ENCODE measurements at regions not wholly inside any gene's neighbourhood (a gene's known extent, or its start where the extent isn't known, plus 50 kb on each side); places are given as distances from the start of the nearest gene placed in this dataset.

- H3K27ac ChIP-seq (ENCODE audit: insufficient read depth, low read depth, low read length), result no peak overlapping the region
- H3K4me1 ChIP-seq (ENCODE audit: control insufficient read depth, extremely low read depth, insufficient read depth, low read length), result no peaks in the 10 kb centered on the region
- ChIA-PET POLR2A (no interaction called here), CTCF (no interaction called here)
- no peaks in the 10 kb centered on the region for H3K9me1 ChIP-seq (replicated peaks; ENCODE audit: control insufficient read depth, extremely low read depth, insufficient read depth, low read length)
- intact Hi-C loops (cut with micrococcal nuclease) (no loop called here), dilution Hi-C loops (cut with MboI; ENCODE audit: extremely low pct_ligation_motif_present, low sequenced_read_pairs) (no loop called here)
- TF ChIP-seq MYC (IDR thresholded peaks at IDR 0.05; ENCODE audit: low read depth, low read length) (no peak), POLR2AphosphoS5 (IDR thresholded peaks at IDR 0.05; ENCODE audit: insufficient read depth, low read depth, low read length) (no peak), MAX (IDR thresholded peaks at IDR 0.05; ENCODE audit: insufficient read depth, insufficient read length) (no peak), POLR2A (IDR thresholded peaks at IDR 0.05; ENCODE audit: low read depth, low read length) (no peak), EZH2 (IDR thresholded peaks at IDR 0.05; ENCODE audit: borderline replicate concordance, low read depth, low read length, severe bottlenecking) (no peak), GATA2 (IDR thresholded peaks at IDR 0.05; ENCODE audit: insufficient read depth, insufficient read length, low read depth, low read length) (no peak), CTCF (IDR thresholded peaks at IDR 0.05; ENCODE audit: extremely low read depth in 1 of 2, insufficient read depth in 1 of 2, low read depth in 1 of 2, low read length in 2 of 2) (no peak), FOS (IDR thresholded peaks at IDR 0.05; ENCODE audit: borderline replicate concordance, insufficient read depth, low read length) (no peak), JUN (IDR thresholded peaks at IDR 0.05; ENCODE audit: borderline replicate concordance, insufficient read depth, insufficient read length, low read depth) (no peak)
- H3K27me3 ChIP-seq (ENCODE audit: control insufficient read depth in 2 of 2, insufficient read depth in 2 of 2, low read length in 2 of 2), result no peaks in the 10 kb centered on the region
- no peak overlapping the region for H2AFZ ChIP-seq (ENCODE audit: low read depth, low read length)
- H3K9ac ChIP-seq (replicated peaks; ENCODE audit: extremely low read depth, insufficient read depth, low read length), result no peak overlapping the region
- H3K79me2 ChIP-seq (ENCODE audit: control insufficient read depth, insufficient read depth, low read length), result no peaks in the 10 kb centered on the region
- H3K4me2 ChIP-seq (ENCODE audit: insufficient read depth, low read length), result no peak overlapping the region
- no peak overlapping the region for H3K4me3 ChIP-seq (replicated peaks in 1 of 3; ENCODE audit: insufficient read depth in 1 of 3, low read depth in 1 of 3, low read length in 3 of 3)
- FAIRE-seq (no peak), DNase-seq (ENCODE audit: low read depth, low spot score) (no peak)
- no peaks in the 10 kb centered on the region for H3K9me3 ChIP-seq (replicated peaks; ENCODE audit: control insufficient read depth, insufficient read depth, low read length)
- no peaks in the 10 kb centered on the region for H4K20me1 ChIP-seq (replicated peaks; ENCODE audit: control insufficient read depth, extremely low read depth, insufficient read depth, low read length)
- no peaks in the 10 kb centered on the region for H3K36me3 ChIP-seq (ENCODE audit: control insufficient read depth in 2 of 2, extremely low read depth in 1 of 2, insufficient read depth in 2 of 2, low read length in 2 of 2)
- no TSS peak for BruUV-seq (replicated peaks)
Measured at GRCh38 chr3:182050932-182051331, 339.2 kb downstream of the SOX2 start.
